ENCODE measurements at regions not wholly inside any gene's neighbourhood (a gene's known extent, or its start where the extent isn't known, plus 50 kb on each side); places are given as distances from the start of the nearest gene placed in this dataset.

GRCh38 chr12:95412482-95413311 lies 61.3 kb upstream of the METAP2 start:
- peak overlapping the region; percentile 2 for H3K9ac ChIP-seq (ENCODE audit: low read depth, low read length)
- H3K9me3 ChIP-seq (replicated peaks; ENCODE audit: low read length): no peaks in the 10 kb centered on the region
- H3K4me1 ChIP-seq (ENCODE audit: control insufficient read depth, insufficient read depth, low read length): peaks cover 30% of the 10 kb centered on the region
- peak overlapping the region; percentile 7 for H3K4me2 ChIP-seq (ENCODE audit: low read length)
- no peak overlapping the region for H3K4me3 ChIP-seq (ENCODE audit: low read length)
- H3K36me3 ChIP-seq (ENCODE audit: insufficient read depth, low read length): no peaks in the 10 kb centered on the region
- peaks cover 30% of the 10 kb centered on the region for H3K27me3 ChIP-seq (ENCODE audit: control insufficient read depth, insufficient read depth, low read length)

GRCh38 chr12:95413576-95413975 lies 60.4 kb upstream of the METAP2 start:
- Histone ChIP-seq H3K4me2 (ENCODE audit: low read length) (no peak overlapping the region), H3K4me3 (ENCODE audit: low read length) (no peak overlapping the region), H3K4me1 (ENCODE audit: control insufficient read depth, insufficient read depth, low read length) (peaks cover 31% of the 10 kb centered on the region), H3K27me3 (ENCODE audit: control insufficient read depth, insufficient read depth, low read length) (peaks cover 23% of the 10 kb centered on the region), H3K9ac (ENCODE audit: low read depth, low read length) (no peak overlapping the region), H3K36me3 (ENCODE audit: insufficient read depth, low read length) (no peaks in the 10 kb centered on the region), H3K9me3 (replicated peaks; ENCODE audit: low read length) (no peaks in the 10 kb centered on the region)

- Histone ChIP-seq H3K9ac (ENCODE audit: low read depth, low read length) (no peak overlapping the region), H3K27me3 (ENCODE audit: control insufficient read depth, insufficient read depth, low read length) (peaks cover 9% of the 10 kb centered on the region), H3K4me1 (ENCODE audit: control insufficient read depth, insufficient read depth, low read length) (peaks cover 31% of the 10 kb centered on the region), H3K9me3 (replicated peaks; ENCODE audit: low read length) (no peaks in the 10 kb centered on the region), H3K4me3 (ENCODE audit: low read length) (no peak overlapping the region), H3K4me2 (ENCODE audit: low read length) (no peak overlapping the region), H3K36me3 (ENCODE audit: insufficient read depth, low read length) (no peaks in the 10 kb centered on the region)
Observed at GRCh38 chr12:95415451-95415850, 58.5 kb upstream of the METAP2 start.

- H3K9me3 ChIP-seq (replicated peaks; ENCODE audit: low read length): no peaks in the 10 kb centered on the region
Observed at GRCh38 chr12:95416111-95416636, 57.8 kb upstream of the METAP2 start.

GRCh38 chr12:95417372-95417771 lies 56.6 kb upstream of the METAP2 start:
- H3K4me2 ChIP-seq (ENCODE audit: low read length): no peak overlapping the region
- no peaks in the 10 kb centered on the region for H3K9me3 ChIP-seq (replicated peaks; ENCODE audit: low read length)
- no peaks in the 10 kb centered on the region for H3K36me3 ChIP-seq (ENCODE audit: insufficient read depth, low read length)
- peaks cover 27% of the 10 kb centered on the region for H3K4me1 ChIP-seq (ENCODE audit: control insufficient read depth, insufficient read depth, low read length)
- H3K27me3 ChIP-seq (ENCODE audit: control insufficient read depth, insufficient read depth, low read length): peaks cover 2% of the 10 kb centered on the region
- H3K9ac ChIP-seq (ENCODE audit: low read depth, low read length): no peak overlapping the region
- no peak overlapping the region for H3K4me3 ChIP-seq (ENCODE audit: low read length)

More at GRCh38 chr12:95416111-95416636, 57.8 kb upstream of the METAP2 start:
- peaks cover 31% of the 10 kb centered on the region for H3K4me1 ChIP-seq (ENCODE audit: control insufficient read depth, insufficient read depth, low read length)
- H3K9ac ChIP-seq (ENCODE audit: low read depth, low read length): no peak overlapping the region
- no peak overlapping the region for H3K4me2 ChIP-seq (ENCODE audit: low read length)
- no peaks in the 10 kb centered on the region for H3K36me3 ChIP-seq (ENCODE audit: insufficient read depth, low read length)
- H3K27me3 ChIP-seq (ENCODE audit: control insufficient read depth, insufficient read depth, low read length): peaks cover 5% of the 10 kb centered on the region
- H3K4me3 ChIP-seq (ENCODE audit: low read length): no peak overlapping the region

GRCh38 chr12:95418142-95418541 lies 55.8 kb upstream of the METAP2 start:
- Histone ChIP-seq H3K4me3 (ENCODE audit: low read length) (no peak overlapping the region), H3K36me3 (ENCODE audit: insufficient read depth, low read length) (no peaks in the 10 kb centered on the region), H3K9ac (ENCODE audit: low read depth, low read length) (no peak overlapping the region), H3K9me3 (replicated peaks; ENCODE audit: low read length) (no peaks in the 10 kb centered on the region), H3K27me3 (ENCODE audit: control insufficient read depth, insufficient read depth, low read length) (peaks cover 2% of the 10 kb centered on the region), H3K4me2 (ENCODE audit: low read length) (no peak overlapping the region), H3K4me1 (ENCODE audit: control insufficient read depth, insufficient read depth, low read length) (peaks cover 22% of the 10 kb centered on the region)

All from skeletal muscle satellite cell (primary cell).